B cell (primary cell): ENCODE measurements at regions not wholly inside any gene's neighbourhood (a gene's known extent, or its start where the extent isn't known, plus 50 kb on each side); places are given as distances from the start of the nearest gene placed in this dataset.
"Not testable (repeated sequence)": the region's sequence is repeated elsewhere in the genome, so short reads cannot be mapped to it uniquely, and the experiment has no call there.

ENCODE experiments used
- ATAC-seq: fragments of 200-7000 bp; cut with Tn5 transposase; one replicate; pipeline ENCODE4 v1.10.0; 2021; ENCODE audit warnings: low read depth, mild to moderate bottlenecking, moderate number of reproducible peaks, moderate library complexity
- CTCF ChIA-PET: fragments of 350-600 bp; sonication (Branson Sonifier 250); formaldehyde crosslinking; loops from one replicate; lab custom pipeline; 2021; ENCODE audit warnings: antibody characterized with exemption, inconsistent platforms; lab: Charles Lee
- POLR2A ChIA-PET: fragments of 350-600 bp; sonication (Branson Sonifier 250); formaldehyde crosslinking; loops from one replicate; lab custom pipeline; 2021; ENCODE audit warnings: antibody characterized with exemption; lab: Charles Lee
- DNase-seq: peaks from one replicate; pipeline ENCODE4 v3.0.0; 2013
- H2AFZ ChIP-seq: 2 replicates; pipeline ENCODE4 v1.6.1; 2012; ENCODE audit warnings: mild to moderate bottlenecking, low read depth, low read length; ENCODE audit not compliant: insufficient read depth, poor library complexity, severe bottlenecking
- H3K27ac ChIP-seq, 2 donors: 1 replicate in 1 of 2; 2 replicates in 1 of 2; pipeline ENCODE4 v1.5.1; 2012 to 2013; ENCODE audit warnings: low read length in 2 of 2, mild to moderate bottlenecking in 2 of 2, moderate library complexity in 1 of 2
- H3K27me3 ChIP-seq, 4 experiments: fragments of 200-600 bp in 1 of 4; sonication (generic) in 1 of 4; replicated peaks in 1 of 4; 1 replicate in 2 of 4; 2 replicates in 2 of 4; pipeline versions ENCODE4 v1.6.1 to v1.7.0; 2013 to 2016; ENCODE audit warnings: low read length in 3 of 4, mild to moderate bottlenecking in 2 of 4, mixed read lengths in 1 of 4, moderate library complexity in 1 of 4; ENCODE audit not compliant: insufficient read depth in 4 of 4, control insufficient read depth in 3 of 4; ENCODE audit errors: control extremely low read depth in 1 of 4
- H3K36me3 ChIP-seq, 2 experiments: replicated peaks in 1 of 2; 1 replicate in 1 of 2; 2 replicates in 1 of 2; pipeline versions ENCODE4 v1.6.1 to v1.7.1; 2013; ENCODE audit warnings: low read length in 1 of 2; ENCODE audit not compliant: insufficient read depth in 2 of 2, control insufficient read depth in 1 of 2; ENCODE audit errors: control extremely low read depth in 1 of 2, extremely low read depth in 1 of 2
- H3K4me1 ChIP-seq, 2 donors: fragments of 200-600 bp in 1 of 2; sonication (generic) in 1 of 2; 1 replicate in 1 of 2; 2 replicates in 1 of 2; pipeline versions ENCODE4 v1.5.1 to v1.6.1; 2013 to 2017; ENCODE audit warnings: low read length in 2 of 2; ENCODE audit not compliant: control insufficient read depth in 2 of 2, insufficient read depth in 2 of 2
- H3K4me2 ChIP-seq: replicated peaks from 2 replicates; pipeline ENCODE3; 2012; ENCODE audit warnings: mild to moderate bottlenecking, low read depth, low read length; ENCODE audit not compliant: poor library complexity, severe bottlenecking
- H3K4me3 ChIP-seq, 5 experiments: fragments of 200-600 bp in 1 of 5; sonication (generic) in 1 of 5; 1 replicate in 3 of 5; 2 replicates in 2 of 5; pipeline versions ENCODE4 v1.5.1 to v1.7.0; 2011 to 2016; ENCODE audit warnings: low read length in 4 of 5, mild to moderate bottlenecking in 4 of 5, low read depth in 2 of 5, control low read depth in 1 of 5, moderate library complexity in 1 of 5; ENCODE audit not compliant: insufficient read depth in 1 of 5; ENCODE audit errors: control extremely low read depth in 1 of 5, extremely low read depth in 1 of 5
- H3K79me2 ChIP-seq: fragments of 200-600 bp; sonication (generic); one replicate; pipeline ENCODE4 v1.6.0; 2016; ENCODE audit warnings: low read length; ENCODE audit not compliant: control insufficient read depth, insufficient read depth
- H3K9ac ChIP-seq: fragments of 200-600 bp; sonication (generic); 2 replicates; pipeline ENCODE4 v1.6.1; 2017; ENCODE audit warnings: mild to moderate bottlenecking, low read length, moderate library complexity
- H3K9me3 ChIP-seq, 3 donors: one replicate each; pipeline versions ENCODE4 v1.6.1 to v1.7.1; 2013; ENCODE audit warnings: low read length in 2 of 3; ENCODE audit not compliant: control insufficient read depth in 2 of 3, insufficient read depth in 1 of 3; ENCODE audit errors: control extremely low read depth in 1 of 3
- H4K20me1 ChIP-seq: 2 replicates; pipeline ENCODE4 v1.6.0; 2012; ENCODE audit warnings: mild to moderate bottlenecking, low read length; ENCODE audit not compliant: insufficient read depth, control insufficient read depth, poor library complexity, severe bottlenecking
- H3K27ac Mint-ChIP-seq: one replicate; pipeline ENCODE4 v1.8.0; 2021; ENCODE audit warnings: mixed read lengths
- H3K27me3 Mint-ChIP-seq: one replicate; pipeline ENCODE4 v1.8.0; 2021; ENCODE audit warnings: mixed read lengths
- H3K4me1 Mint-ChIP-seq: one replicate; pipeline ENCODE4 v1.8.0; 2021; ENCODE audit warnings: mixed read lengths
- H3K4me3 Mint-ChIP-seq: one replicate; pipeline ENCODE4 v1.8.0; 2021; ENCODE audit warnings: mixed read lengths
- H3K9me3 Mint-ChIP-seq: one replicate; pipeline ENCODE4 v1.8.0; 2022; ENCODE audit warnings: mixed read lengths; ENCODE audit not compliant: insufficient read depth
- EZH2 ChIP-seq: IDR thresholded peaks from 2 replicates; pipeline ENCODE4 v1.6.1; 2012; ENCODE audit warnings: borderline replicate concordance, low read depth, mild to moderate bottlenecking, moderate library complexity, low read length; ENCODE audit not compliant: insufficient read depth, poor library complexity, severe bottlenecking
- WGBS: methylation state at CpG from one replicate; pipeline ENCODE4 v1.1.5; 2013; ENCODE audit warnings: missing lambda C conversion rate; ENCODE audit not compliant: insufficient coverage; 5-methylcytosine and 5-hydroxymethylcytosine counted together
- intact Hi-C: fragments of 100-400 bp; cut with micrococcal nuclease; formaldehyde crosslinking; loops from one replicate; pipeline ENCODE4 v1.10.0; 2022
- TF ChIP-seq, protein P1 (sequence below): fragments of 200-600 bp; IDR thresholded peaks from one replicate; pipeline ENCODE4 v1.8.0; 2022; ENCODE audit warnings: antibody characterized with exemption, mild to moderate bottlenecking

DNA sequence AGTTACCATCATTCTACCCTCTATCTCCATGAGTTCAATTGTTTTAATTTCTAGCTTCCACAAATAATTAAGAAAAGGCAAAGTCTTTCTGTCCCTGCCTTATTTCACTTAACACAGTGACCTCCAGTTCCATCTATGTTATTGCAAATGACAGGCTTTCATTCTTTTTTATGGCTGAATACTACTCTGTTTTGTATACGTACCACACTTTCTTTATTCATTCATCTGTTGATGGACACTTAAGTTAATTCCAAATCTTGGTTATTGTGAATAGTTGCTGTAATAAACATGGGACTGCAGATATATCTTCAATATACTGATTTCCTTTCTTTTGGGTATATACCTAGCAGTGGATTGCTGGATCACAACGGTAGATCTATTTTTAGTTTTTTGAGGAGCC lies 314.1 kb downstream of the SV2B start:
- TF ChIP-seq, protein P1, sequence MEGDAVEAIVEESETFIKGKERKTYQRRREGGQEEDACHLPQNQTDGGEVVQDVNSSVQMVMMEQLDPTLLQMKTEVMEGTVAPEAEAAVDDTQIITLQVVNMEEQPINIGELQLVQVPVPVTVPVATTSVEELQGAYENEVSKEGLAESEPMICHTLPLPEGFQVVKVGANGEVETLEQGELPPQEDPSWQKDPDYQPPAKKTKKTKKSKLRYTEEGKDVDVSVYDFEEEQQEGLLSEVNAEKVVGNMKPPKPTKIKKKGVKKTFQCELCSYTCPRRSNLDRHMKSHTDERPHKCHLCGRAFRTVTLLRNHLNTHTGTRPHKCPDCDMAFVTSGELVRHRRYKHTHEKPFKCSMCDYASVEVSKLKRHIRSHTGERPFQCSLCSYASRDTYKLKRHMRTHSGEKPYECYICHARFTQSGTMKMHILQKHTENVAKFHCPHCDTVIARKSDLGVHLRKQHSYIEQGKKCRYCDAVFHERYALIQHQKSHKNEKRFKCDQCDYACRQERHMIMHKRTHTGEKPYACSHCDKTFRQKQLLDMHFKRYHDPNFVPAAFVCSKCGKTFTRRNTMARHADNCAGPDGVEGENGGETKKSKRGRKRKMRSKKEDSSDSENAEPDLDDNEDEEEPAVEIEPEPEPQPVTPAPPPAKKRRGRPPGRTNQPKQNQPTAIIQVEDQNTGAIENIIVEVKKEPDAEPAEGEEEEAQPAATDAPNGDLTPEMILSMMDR, result no peak
- no peak for TF ChIP-seq EZH2
- ATAC-seq (no peak), DNase-seq (no peak)
- Histone ChIP-seq H3K9me3 (no peaks in the 10 kb centered on the region), H3K4me3 (no peak overlapping the region), H3K9ac (no peak overlapping the region), H3K27me3 (no peaks in the 10 kb centered on the region), H3K4me1 (no peaks in the 10 kb centered on the region), H2AFZ (no peak overlapping the region), H3K4me2 (no peak overlapping the region), H3K79me2 (no peaks in the 10 kb centered on the region), H3K27ac (no peak overlapping the region), H3K36me3 (no peaks in the 10 kb centered on the region), H4K20me1 (no peaks in the 10 kb centered on the region)
- Mint-ChIP-seq H3K27me3 (no peaks in the 10 kb centered on the region), H3K4me3 (no peak overlapping the region), H3K9me3 (no peaks in the 10 kb centered on the region), H3K4me1 (no peaks in the 10 kb centered on the region), H3K27ac (no peak overlapping the region)
- ChIA-PET POLR2A (no interaction called here), CTCF (no interaction called here)
- intact Hi-C loops, result no loop called here
- no CpG with 5 or more reads among the region's 2 CpGs for WGBS

DNA sequence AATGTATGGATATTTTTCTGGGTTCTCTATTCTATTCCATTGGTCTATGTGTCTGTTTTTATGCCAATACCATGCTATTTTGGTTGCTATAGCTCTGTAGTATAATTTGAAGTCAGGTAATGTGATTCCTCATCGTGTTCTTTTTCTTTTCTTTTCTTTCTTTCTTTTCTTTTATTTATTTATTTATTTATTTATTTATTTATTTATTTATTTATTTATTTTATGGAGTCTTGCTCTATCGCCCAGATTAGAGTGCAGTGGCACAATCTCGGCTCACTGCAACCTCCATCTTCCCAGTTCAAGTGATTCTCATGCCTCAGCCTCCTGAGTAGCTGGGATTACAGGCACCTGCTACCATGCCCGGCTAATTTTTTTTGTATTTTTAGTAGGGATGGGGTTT lies 315.2 kb downstream of the SV2B start:
- H3K27me3 Mint-ChIP-seq, H3K36me3 ChIP-seq, H3K9me3 Mint-ChIP-seq, CTCF ChIA-PET, H3K27ac Mint-ChIP-seq, intact Hi-C loops, H3K79me2 ChIP-seq, H2AFZ ChIP-seq, ATAC-seq, H3K27ac ChIP-seq, POLR2A ChIA-PET, H3K4me2 ChIP-seq, H3K4me1 ChIP-seq, DNase-seq, H3K4me3 ChIP-seq, H3K9ac ChIP-seq, H4K20me1 ChIP-seq, H3K4me1 Mint-ChIP-seq, H3K9me3 ChIP-seq, H3K4me3 Mint-ChIP-seq, H3K27me3 ChIP-seq: not testable (repeated sequence)
- WGBS, result no CpG with 5 or more reads among the region's 4 CpGs
